ENCODE measurements at regions not wholly inside any gene's neighbourhood (a gene's known extent, or its start where the extent isn't known, plus 50 kb on each side); places are given as distances from the start of the nearest gene placed in this dataset.

- CTCF ChIA-PET = no interaction called here
Measured at GRCh38 chr16:79891458-79891857, 290.9 kb upstream of the MAF start.

More at GRCh38 chr16:79891458-79891857, 290.9 kb upstream of the MAF start:
- Histone ChIP-seq H4K20me1 (ENCODE audit: control insufficient read depth, insufficient read depth, low read length, poor library complexity, severe bottlenecking) (no peaks in the 10 kb centered on the region), H3K4me1 (ENCODE audit: control insufficient read depth in 2 of 2, insufficient read depth in 2 of 2, low read length in 2 of 2) (no peaks in the 10 kb centered on the region), H2AFZ (ENCODE audit: insufficient read depth, low read depth, low read length, poor library complexity, severe bottlenecking) (no peak overlapping the region), H3K36me3 (replicated peaks in 1 of 2; ENCODE audit: control extremely low read depth in 1 of 2, control insufficient read depth in 1 of 2, extremely low read depth in 1 of 2, insufficient read depth in 2 of 2, low read length in 1 of 2) (no peaks in the 10 kb centered on the region), H3K79me2 (ENCODE audit: control insufficient read depth, insufficient read depth, low read length) (no peaks in the 10 kb centered on the region), H3K4me3 (ENCODE audit: control extremely low read depth in 1 of 5, extremely low read depth in 1 of 5, insufficient read depth in 1 of 5, low read depth in 2 of 5, low read length in 4 of 5) (no peak overlapping the region), H3K4me2 (replicated peaks; ENCODE audit: low read depth, low read length, poor library complexity, severe bottlenecking) (no peak overlapping the region), H3K27me3 (replicated peaks in 1 of 4; ENCODE audit: control extremely low read depth in 1 of 4, control insufficient read depth in 3 of 4, insufficient read depth in 4 of 4, low read length in 3 of 4) (no peaks in the 10 kb centered on the region), H3K9ac (ENCODE audit: low read length) (no peak overlapping the region), H3K9me3 (ENCODE audit: control extremely low read depth in 1 of 3, control insufficient read depth in 2 of 3, insufficient read depth in 1 of 3, low read length in 2 of 3) (no peaks in the 10 kb centered on the region), H3K27ac (ENCODE audit: low read length in 2 of 2) (no peak overlapping the region)
- ATAC-seq (ENCODE audit: low read depth) (no peak), DNase-seq (no peak)
- Mint-ChIP-seq H3K27me3 (no peaks in the 10 kb centered on the region), H3K4me3 (no peak overlapping the region), H3K9me3 (ENCODE audit: insufficient read depth) (no peaks in the 10 kb centered on the region), H3K27ac (no peak overlapping the region), H3K4me1 (no peaks in the 10 kb centered on the region)
- intact Hi-C loops (cut with micrococcal nuclease) = no loop called here
- POLR2A ChIA-PET = no interaction called here
- 100% methylated on average over 3 of the region's 6 CpGs for WGBS (ENCODE audit: insufficient coverage)
- no peak for TF ChIP-seq EZH2 (IDR thresholded peaks at IDR 0.05; ENCODE audit: borderline replicate concordance, insufficient read depth, low read depth, low read length, poor library complexity, severe bottlenecking)
- TF ChIP-seq CTCF (IDR thresholded peaks at IDR 0.05) = no peak
